H4 (cell line): ENCODE measurements at regions not wholly inside any gene's neighbourhood (a gene's known extent, or its start where the extent isn't known, plus 50 kb on each side); places are given as distances from the start of the nearest gene placed in this dataset.
A peak's percentile ranks its signal among the peaks of the same experiment; 100 is the strongest.

ENCODE experiments used
- DNase-seq: peaks from one replicate; pipeline ENCODE4 v3.0.0-alpha.2; 2015; ENCODE audit warnings: low spot score

- DNase-seq, result no peak
Measured at GRCh38 chr5:158162026-158162425, 303.1 kb upstream of the CLINT1 start.

DNA sequence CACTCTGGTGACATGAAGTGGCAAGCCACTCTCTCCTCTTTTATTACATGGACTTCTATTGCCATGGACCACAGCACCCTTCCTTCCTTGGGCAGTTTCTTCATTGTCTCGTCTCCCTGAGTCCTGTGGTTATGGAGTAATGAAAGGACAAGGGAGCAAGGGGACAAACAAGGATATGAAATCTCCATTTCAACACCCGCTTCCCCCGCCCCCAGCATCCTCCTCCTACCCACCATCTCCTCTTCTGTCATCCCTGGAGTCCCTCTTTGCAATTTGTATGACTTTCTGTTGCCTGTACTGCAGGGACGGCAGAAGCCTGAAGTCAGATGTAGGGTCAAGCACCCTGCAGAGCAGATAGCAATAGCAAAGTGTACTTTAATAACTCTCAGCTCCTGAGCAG is 300.7 kb upstream of the CLINT1 start:
- no peak for DNase-seq

GRCh38 chr5:158155811-158156505 is 297.0 kb upstream of the CLINT1 start:
- DNase-seq, result no peak

DNA sequence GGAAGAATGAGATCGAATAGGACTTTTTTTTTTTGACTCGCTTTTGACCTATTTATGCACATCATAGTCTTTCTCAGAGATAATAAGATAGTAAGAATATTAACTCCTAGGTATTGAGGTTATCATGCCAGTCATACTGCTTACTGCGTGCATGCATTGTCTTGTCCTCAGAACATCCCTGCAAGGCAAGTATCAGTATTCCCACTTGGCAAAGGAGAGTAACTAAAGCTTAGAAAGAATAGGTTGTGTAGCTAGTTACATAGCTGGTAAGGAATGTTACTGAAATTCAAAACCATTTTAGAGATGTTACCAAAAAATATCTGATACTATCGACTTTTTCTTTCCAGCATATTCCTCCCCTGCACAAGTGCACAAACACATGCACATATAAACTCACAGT is 296.1 kb upstream of the CLINT1 start:
- DNase-seq, result no peak

DNA sequence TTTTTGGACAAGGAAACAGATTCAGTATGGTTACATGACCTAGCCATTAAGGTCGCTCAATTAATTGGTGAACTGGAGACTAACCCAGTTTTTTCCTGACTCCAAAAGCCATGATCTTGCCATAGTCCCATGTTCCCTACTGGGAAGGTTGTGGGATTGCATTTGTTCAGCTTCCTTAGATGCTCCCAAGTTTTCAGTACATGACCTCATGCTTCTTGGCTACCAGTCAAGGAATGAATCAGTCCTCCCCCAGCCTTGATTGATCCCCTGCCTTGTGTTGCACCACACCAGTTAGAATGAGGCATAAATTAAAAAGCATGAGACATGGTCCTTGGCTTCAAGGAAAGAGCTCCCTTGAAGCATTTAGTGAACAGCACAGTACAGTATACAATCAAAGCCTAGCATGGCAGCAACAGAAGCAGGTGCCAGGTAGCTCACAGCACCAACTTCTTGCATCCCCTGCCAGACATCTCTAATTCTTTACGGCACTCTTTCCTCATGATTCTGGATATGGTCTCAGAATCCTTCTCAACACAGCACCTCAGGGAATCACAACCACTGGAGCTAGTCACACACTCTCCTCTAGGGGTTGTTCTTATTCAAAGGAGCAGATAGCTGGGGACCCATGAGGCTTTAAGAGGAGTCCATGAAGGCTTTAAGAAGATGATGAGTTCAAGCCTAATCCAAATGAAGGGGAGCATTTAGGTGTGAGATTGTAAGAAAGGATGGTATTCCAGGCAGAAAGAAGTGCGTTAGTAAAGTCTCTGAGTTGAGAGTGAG is 295.5 kb upstream of the CLINT1 start:
- DNase-seq, result peak; percentile 15

- DNase-seq, result no peak
Measured at GRCh38 chr5:158153508-158153907, 294.6 kb upstream of the CLINT1 start.

DNA sequence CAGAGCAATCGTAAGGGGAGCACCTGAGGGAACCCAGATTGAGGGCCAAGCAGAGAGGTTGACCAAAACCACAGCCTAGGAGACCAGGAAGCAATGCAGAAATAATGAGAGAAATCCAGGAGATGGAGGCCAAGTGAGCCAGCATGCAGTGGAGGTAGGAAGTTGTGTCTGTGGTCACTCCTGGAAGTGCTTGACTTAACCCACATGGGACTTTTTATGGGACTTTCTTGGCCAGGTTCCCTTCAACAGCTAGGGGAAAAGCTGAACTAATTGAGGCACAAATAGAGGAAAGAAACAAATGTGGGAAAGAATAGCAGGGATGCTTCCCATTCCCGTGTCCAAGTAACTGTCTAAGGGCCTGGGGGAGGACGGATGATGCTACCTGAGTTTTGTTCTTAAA is 293.2 kb upstream of the CLINT1 start:
- no peak for DNase-seq

DNA sequence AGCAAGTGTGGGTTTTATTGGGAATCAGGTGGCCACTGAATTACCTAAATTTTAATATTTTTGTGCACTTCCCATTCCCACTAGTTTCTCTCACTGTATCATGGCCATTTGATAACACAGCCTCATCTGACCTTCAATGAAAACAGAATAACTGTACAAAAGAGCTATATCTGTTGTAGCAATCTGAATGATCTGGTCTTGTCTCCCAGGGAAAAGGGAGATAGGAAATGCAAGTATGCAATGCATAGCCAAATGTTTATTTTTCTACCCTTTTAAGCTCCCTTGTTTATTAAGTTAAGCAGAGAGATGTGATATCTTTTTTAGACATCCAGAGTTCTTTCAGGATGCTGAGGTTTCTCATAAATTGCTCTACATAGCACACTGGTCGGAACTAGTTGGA is 288.3 kb upstream of the CLINT1 start:
- no peak for DNase-seq

- no peak for DNase-seq
Measured at GRCh38 chr5:158145827-158146226, 286.9 kb upstream of the CLINT1 start.

DNA sequence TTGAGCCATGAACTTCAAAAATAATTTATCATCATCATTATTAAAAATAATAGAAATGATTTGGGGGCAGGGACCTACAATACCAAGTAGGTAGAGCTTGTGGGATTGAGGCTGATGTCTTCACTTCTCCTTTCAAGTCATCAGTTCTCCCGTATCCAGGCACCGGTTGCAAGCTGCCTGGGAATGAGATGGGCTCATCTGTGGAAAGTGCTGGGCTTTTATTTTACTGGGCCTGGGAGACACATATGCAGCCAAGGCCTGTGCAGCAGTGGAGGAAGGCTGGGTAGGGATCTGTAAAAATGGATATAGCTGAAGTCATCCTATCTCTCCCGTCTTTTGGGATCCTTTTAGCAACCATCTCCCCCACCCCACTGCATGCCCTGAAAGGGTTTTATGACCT is 284.1 kb upstream of the CLINT1 start:
- no peak for DNase-seq

DNA sequence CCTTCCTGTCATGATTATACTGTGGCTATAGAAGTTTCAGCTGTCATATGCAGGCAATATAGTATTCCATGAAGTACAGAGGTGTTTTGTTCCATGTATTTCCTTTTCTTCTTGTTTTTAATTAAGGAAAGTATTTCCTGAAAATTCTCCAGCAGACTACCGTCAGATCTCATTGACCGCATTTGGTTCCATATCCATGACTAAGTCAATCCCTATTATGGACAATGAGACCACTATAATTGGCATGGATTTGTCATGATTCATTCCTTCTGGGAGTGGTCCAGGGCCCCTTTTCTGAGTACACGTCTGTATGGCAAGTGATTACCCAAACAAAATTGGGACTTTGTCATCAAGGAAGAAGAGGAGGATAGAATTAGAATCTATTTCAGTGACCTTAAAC is 283.2 kb upstream of the CLINT1 start:
- DNase-seq, result no peak

DNA sequence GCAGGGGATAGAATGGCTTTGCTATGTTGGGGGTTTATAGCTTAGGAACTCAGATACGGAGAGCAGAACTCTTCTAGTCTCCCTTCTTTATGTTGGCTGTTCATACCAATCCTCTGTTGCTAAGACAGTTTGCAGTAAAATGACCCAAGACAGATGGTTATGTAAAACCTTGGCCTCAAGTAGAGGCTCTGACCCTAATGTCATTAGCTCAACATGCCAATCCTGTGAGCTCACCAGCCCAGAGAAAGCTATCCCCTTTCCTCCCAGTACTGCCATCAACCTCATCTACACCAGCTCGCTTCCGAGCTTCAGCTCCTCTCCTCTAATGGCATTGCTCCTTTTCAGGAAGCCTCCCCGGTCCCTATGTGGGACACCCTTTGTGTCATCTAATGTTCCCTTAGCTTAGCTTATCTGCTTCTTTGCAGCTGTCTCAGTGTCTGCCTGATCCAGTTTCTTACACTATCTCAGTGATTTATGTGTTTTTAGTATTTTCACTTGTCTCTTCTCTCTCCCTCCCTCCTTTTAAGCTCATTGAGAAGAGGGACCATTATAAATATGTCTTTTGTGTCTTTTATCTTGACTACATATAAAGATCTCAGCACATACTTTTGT is 281.3 kb upstream of the CLINT1 start:
- no peak for DNase-seq

DNA sequence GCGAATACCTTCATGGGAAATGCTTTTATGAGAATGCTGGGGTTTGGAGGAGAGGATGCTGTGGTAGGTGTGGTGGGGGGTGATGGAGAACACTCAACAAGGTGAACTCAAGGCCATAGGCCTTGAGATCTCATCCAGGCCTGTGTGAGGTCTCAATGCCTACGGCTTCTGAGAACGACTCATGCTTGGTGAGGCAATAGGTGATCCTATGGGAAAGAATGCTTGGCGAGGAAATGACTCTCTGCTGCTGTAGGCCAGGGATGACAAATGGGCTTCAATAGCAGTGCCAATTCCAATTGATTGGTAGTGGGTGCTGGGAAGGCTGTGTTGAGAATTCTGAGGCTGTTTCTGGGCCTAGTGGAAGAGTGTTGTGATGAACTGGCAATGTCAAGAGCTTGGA is 280.2 kb upstream of the CLINT1 start:
- DNase-seq, result no peak

DNA sequence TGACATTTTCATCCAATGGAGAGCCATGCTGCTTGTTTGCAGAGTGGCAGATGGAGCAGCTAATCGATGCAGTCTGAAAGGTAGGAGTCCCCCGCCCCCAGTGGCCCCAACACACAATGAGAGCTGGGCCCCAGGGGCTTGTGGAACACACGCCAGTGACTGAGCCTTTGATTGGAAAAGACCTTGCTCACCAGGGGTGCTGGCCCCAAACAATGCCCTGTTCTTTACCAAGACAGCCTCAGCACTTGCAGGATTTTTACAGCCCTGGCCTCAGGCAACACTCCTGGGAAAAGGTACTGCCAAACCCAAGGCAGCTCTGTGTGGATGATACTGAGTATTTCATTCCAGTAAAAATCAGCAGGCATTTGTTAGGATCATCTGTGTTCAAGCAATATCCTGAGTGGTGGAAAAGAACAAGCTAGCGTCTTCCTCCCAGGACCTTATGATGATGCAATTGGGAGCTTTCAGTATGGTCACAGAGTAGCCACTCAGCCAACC is 276.8 kb upstream of the CLINT1 start:
- no peak for DNase-seq

- DNase-seq, result no peak
Measured at GRCh38 chr5:158133369-158133768, 274.4 kb upstream of the CLINT1 start.

DNA sequence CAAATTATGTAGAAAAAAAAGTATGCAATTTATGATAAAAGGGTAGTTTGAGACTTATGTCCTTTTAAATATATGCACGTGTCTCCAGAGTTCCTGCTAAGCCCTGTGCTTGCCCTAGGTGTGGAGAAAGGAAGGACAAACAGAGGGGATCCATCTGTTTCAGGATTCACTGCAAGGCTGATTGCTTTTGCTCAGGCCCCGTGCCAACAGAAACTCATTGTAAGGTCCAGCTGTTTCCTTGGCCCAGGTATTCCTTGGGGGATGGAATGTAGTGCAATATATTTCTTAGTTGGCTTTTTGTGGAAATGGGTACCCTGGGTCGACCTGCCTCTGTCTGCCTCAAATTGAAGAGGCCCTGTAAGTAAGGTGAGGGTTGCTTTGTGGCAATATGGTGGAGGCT is 268.6 kb upstream of the CLINT1 start:
- no peak for DNase-seq

DNA sequence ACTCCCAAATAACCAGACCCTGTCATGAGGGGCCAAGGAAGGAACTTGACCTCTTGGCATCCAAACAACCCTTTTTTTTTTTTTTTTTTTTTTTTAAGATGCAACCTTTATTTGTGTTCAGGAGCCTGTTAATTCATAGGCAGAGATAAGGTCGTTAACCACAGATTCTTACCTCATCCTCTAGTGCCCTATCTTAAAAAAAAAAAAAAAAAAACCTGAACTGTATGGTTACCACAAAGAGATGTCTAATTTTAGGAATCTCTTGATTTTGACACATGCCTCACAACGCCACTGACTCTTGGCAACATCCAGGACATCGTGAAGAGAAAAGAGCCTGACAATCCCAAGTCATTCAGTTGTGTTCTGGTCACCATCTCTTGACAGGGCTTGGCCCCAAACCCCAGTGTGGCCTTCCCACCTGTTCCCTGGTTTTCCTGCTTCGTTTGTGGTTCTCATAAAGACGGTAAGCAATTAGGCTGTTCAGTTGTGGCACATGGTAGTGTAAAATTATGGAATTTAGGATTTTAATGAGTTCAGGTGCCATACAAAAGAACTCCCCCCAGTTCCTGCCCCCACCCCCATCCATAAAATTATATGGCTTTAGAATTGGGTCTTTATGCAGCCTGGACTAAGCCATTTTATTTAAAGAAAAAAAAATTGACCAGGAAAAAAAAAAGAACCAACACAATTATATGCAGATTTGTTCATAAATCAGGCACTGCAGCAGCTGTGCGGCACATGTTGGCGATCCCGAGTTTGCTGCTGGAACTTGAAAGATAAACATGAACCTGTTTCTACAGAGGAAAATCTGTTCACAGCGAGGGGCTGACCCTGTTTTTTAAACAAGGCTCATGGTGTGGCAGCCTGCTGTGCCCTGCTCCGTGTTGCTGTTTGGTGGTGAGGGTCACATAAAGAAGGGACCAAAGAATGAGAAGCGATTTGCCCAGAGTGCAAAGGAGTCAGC is 267.8 kb upstream of the CLINT1 start:
- no peak for DNase-seq

DNA sequence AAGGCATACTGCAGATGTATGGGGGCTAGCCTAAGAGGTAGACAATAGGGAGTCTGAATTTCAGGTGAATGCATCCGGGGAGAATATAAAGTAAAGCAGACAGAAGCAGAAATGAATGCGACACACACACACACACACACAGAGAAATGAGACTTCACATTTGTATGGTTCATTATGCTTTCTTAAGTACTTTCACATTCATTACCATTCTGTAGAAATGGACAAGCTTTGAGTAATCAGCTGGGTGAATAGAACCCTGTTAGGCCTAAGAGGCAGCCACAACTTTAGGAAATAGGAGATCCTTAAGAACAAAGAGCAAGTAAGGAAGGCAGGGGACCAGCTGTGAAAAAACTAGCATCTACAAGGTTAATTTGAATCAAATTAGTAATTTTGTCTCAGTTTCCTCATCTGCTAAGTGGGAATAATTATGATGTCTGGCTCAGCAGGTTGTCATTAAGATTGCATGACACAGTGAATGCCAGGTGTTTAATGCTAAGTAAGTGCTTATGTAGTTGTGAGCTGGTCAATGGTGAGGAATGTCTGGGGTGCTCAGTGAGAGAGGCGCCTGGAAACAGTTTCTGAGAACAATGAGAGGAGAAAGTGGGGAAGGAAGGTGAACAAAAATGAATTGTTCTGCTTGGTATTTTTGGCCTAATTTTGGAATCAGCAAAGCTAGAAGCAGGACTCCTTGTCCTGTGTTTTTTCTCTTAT is 265.8 kb upstream of the CLINT1 start:
- no peak for DNase-seq

- DNase-seq, result no peak
Measured at GRCh38 chr5:158123595-158123994, 264.6 kb upstream of the CLINT1 start.

DNA sequence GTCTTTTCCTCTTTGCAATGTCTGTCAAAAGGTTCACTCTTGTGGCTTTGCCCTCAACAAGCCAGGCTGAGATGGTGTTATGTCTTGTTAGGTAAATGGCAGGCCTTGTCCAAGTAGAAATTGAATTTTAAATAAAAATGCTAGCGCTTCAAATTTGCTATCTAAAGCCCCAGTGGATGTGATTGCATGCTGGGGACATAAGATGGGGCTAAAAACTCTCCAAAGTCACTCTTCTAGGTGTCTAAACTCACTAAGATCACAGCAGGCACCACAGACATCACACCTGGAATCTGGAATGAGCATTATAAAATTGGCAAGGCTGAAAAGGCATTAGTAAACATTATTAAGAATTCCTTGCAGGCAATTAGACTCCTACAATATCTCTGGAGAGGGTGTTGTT is 262.7 kb upstream of the CLINT1 start:
- no peak for DNase-seq

GRCh38 chr5:158120760-158121159 is 261.8 kb upstream of the CLINT1 start:
- no peak for DNase-seq
